T-cell (primary cell): ENCODE measurements at regions not wholly inside any gene's neighbourhood (a gene's known extent, or its start where the extent isn't known, plus 50 kb on each side); places are given as distances from the start of the nearest gene placed in this dataset.

ENCODE experiments used
- ATAC-seq, 4 experiments: fragments of 200-7000 bp in 3 of 4; fragments of 150-1000 bp in 1 of 4; cut with Tn5 transposase; replicated peaks in 1 of 4; 1 replicate in 3 of 4; 2 replicates in 1 of 4; pipeline ENCODE4 v1.10.0; 2021; ENCODE audit warnings: moderate library complexity in 3 of 4, mild to moderate bottlenecking in 2 of 4, moderate number of reproducible peaks in 1 of 4
- CTCF ChIA-PET, 2 donors: fragments of 300-600 bp; sonication (Branson Sonifier 250); formaldehyde crosslinking; loops; one replicate each; lab custom pipeline; 2022; ENCODE audit warnings: antibody characterized with exemption in 2 of 2; lab: Charles Lee
- POLR2A ChIA-PET, 2 donors: fragments of 300-600 bp; sonication (Branson Sonifier 250); formaldehyde crosslinking; loops; one replicate each; lab custom pipeline; 2022; ENCODE audit warnings: antibody characterized with exemption in 2 of 2; lab: Charles Lee
- DNase-seq, 35 experiments: peaks; one replicate each; pipeline versions ENCODE4 v3.0.0 to v3.0.0-alpha.2; 2013 to 2023
- H3K27ac ChIP-seq: one replicate; pipeline ENCODE4 v1.5.1; 2013; ENCODE audit warnings: low read length
- H3K27me3 ChIP-seq, 2 experiments: replicated peaks in 1 of 2; 1 replicate in 1 of 2; 2 replicates in 1 of 2; pipeline versions ENCODE4 v1.6.1 to v1.7.0; 2013; ENCODE audit warnings: low read length in 1 of 2, mixed read lengths in 1 of 2; ENCODE audit not compliant: control insufficient read depth in 2 of 2, insufficient read depth in 2 of 2; ENCODE audit errors: extremely low read depth in 1 of 2
- H3K36me3 ChIP-seq, 2 donors: 1 replicate in 1 of 2; 2 replicates in 1 of 2; pipeline versions ENCODE4 v1.6.1 to v1.7.0; 2013; ENCODE audit warnings: low read length in 1 of 2; ENCODE audit not compliant: control insufficient read depth in 2 of 2, insufficient read depth in 1 of 2; ENCODE audit errors: extremely low read depth in 1 of 2
- H3K4me1 ChIP-seq, 2 experiments: 1 replicate in 1 of 2; 2 replicates in 1 of 2; pipeline versions ENCODE4 v1.6.1 to v1.7.0; 2013; ENCODE audit warnings: low read length in 2 of 2, mixed read lengths in 1 of 2; ENCODE audit not compliant: insufficient read depth in 2 of 2, control insufficient read depth in 1 of 2; ENCODE audit errors: extremely low read depth in 1 of 2
- H3K4me3 ChIP-seq, 2 donors: 1 replicate in 1 of 2; 2 replicates in 1 of 2; pipeline versions ENCODE4 v1.5.1 to v1.7.0; 2013; ENCODE audit warnings: mild to moderate bottlenecking in 2 of 2, low read length in 1 of 2, moderate library complexity in 1 of 2; ENCODE audit not compliant: control insufficient read depth in 1 of 2; ENCODE audit errors: extremely low read depth in 1 of 2
- H3K9me3 ChIP-seq: 2 replicates; pipeline ENCODE4 v1.7.0; 2013
- H3K27ac Mint-ChIP-seq, 2 donors: one replicate each; pipeline ENCODE4 v1.8.0; 2020 to 2021; ENCODE audit warnings: mild to moderate bottlenecking in 2 of 2, mixed read lengths in 2 of 2
- H3K27me3 Mint-ChIP-seq, 2 donors: one replicate each; pipeline ENCODE4 v1.8.0; 2021 to 2022; ENCODE audit warnings: mixed read lengths in 2 of 2
- H3K36me3 Mint-ChIP-seq: one replicate; pipeline ENCODE4 v1.8.0; 2021; ENCODE audit warnings: mixed read lengths
- H3K4me1 Mint-ChIP-seq, 3 donors: one replicate each; pipeline ENCODE4 v1.8.0; 2020 to 2022; ENCODE audit warnings: mixed read lengths in 3 of 3, mild to moderate bottlenecking in 1 of 3
- H3K4me3 Mint-ChIP-seq, 3 donors: one replicate each; pipeline ENCODE4 v1.8.0; 2020 to 2022; ENCODE audit warnings: mild to moderate bottlenecking in 3 of 3, mixed read lengths in 3 of 3, moderate library complexity in 3 of 3
- H3K9me3 Mint-ChIP-seq, 3 donors: one replicate each; pipeline ENCODE4 v1.8.0; 2020 to 2022; ENCODE audit warnings: mixed read lengths in 3 of 3
- WGBS: methylation state at CpG from one replicate; pipeline ENCODE4 v1.1.5; 2013; ENCODE audit warnings: missing lambda C conversion rate; ENCODE audit not compliant: insufficient coverage; 5-methylcytosine and 5-hydroxymethylcytosine counted together

- H3K4me3 Mint-ChIP-seq: no peak overlapping the region
- H3K27ac Mint-ChIP-seq: no peak overlapping the region
- WGBS: 100% methylated on average over 3 of the region's 11 CpGs
- CTCF ChIA-PET: no interaction called here
- no peaks in the 10 kb centered on the region for H3K4me1 Mint-ChIP-seq
- H3K27me3 Mint-ChIP-seq: peaks cover 19 to 32% of the 10 kb centered on the region in 2 donors
- H3K4me1 ChIP-seq: no peaks in the 10 kb centered on the region
- no peaks in the 10 kb centered on the region for H3K9me3 Mint-ChIP-seq
- no peaks in the 10 kb centered on the region for H3K9me3 ChIP-seq
- H3K4me3 ChIP-seq: no peak overlapping the region
- H3K36me3 Mint-ChIP-seq: no peaks in the 10 kb centered on the region
- no peak for ATAC-seq
- peaks cover 0 to 32% of the 10 kb centered on the region in 2 experiments for H3K27me3 ChIP-seq
- no peaks in the 10 kb centered on the region for H3K36me3 ChIP-seq
- POLR2A ChIA-PET: no interaction called here
- DNase-seq: no peak
- H3K27ac ChIP-seq: no peak overlapping the region
These were observed 355.3 kb upstream of the SMIM21 start for GRCh38 chr18:75782826-75783225.

GRCh38 chr18:75782204-75782603 lies 354.7 kb upstream of the SMIM21 start:
- Mint-ChIP-seq H3K27me3 (peaks cover 17 to 34% of the 10 kb centered on the region in 2 donors), H3K36me3 (no peaks in the 10 kb centered on the region), H3K9me3 (no peaks in the 10 kb centered on the region), H3K4me3 (no peak overlapping the region), H3K27ac (no peak overlapping the region), H3K4me1 (no peaks in the 10 kb centered on the region)
- ATAC-seq: no peak
- no peak overlapping the region for H3K27ac ChIP-seq
- DNase-seq: no peak
- no peak overlapping the region for H3K4me3 ChIP-seq
- ChIA-PET CTCF (no interaction called here), POLR2A (no interaction called here)
- no peaks in the 10 kb centered on the region for H3K4me1 ChIP-seq
- no peaks in the 10 kb centered on the region for H3K9me3 ChIP-seq
- H3K27me3 ChIP-seq: peaks cover 0 to 35% of the 10 kb centered on the region in 2 experiments
- H3K36me3 ChIP-seq: no peaks in the 10 kb centered on the region
- no CpG with 5 or more reads among the region's 4 CpGs for WGBS

DNA sequence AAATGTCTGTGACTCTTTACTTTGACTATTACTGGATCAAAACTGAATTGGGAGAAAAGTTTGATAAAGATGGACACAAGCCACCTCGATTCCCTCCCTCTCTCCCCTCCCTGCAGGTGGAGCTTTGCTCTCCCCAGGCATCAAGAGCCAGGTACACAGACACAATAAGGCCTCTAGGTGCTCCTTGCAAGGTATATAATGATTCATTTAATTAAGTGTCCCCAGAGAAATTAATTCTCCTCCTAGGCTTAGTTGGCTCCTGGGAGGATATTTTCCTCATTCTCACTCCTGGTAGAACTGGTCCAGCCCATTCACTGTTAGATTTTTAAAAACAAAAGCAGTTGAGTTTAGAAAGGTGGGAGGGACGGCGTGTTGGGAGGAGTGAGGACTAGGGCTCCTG lies 352.4 kb upstream of the SMIM21 start:
- Mint-ChIP-seq H3K27me3 (peaks cover 14 to 19% of the 10 kb centered on the region in 2 donors), H3K27ac (no peak overlapping the region), H3K36me3 (no peaks in the 10 kb centered on the region), H3K4me3 (no peak overlapping the region), H3K9me3 (no peaks in the 10 kb centered on the region), H3K4me1 (no peaks in the 10 kb centered on the region)
- 58% methylated on average over 2 of the region's 3 CpGs for WGBS
- ATAC-seq (no peak), DNase-seq (no peak)
- H3K27me3 ChIP-seq: peaks cover 0 to 30% of the 10 kb centered on the region in 2 experiments
- ChIA-PET POLR2A (no interaction called here), CTCF (no interaction called here)
- H3K27ac ChIP-seq: no peak overlapping the region
- no peak overlapping the region for H3K4me3 ChIP-seq
- H3K36me3 ChIP-seq: no peaks in the 10 kb centered on the region
- H3K9me3 ChIP-seq: no peaks in the 10 kb centered on the region
- H3K4me1 ChIP-seq: no peaks in the 10 kb centered on the region

- WGBS: 60% methylated on average over 1 of the region's 4 CpGs
- no peak for DNase-seq
- no peak overlapping the region for H3K27ac Mint-ChIP-seq
- no peak overlapping the region for H3K27ac ChIP-seq
- no peaks in the 10 kb centered on the region for H3K36me3 Mint-ChIP-seq
- H3K4me1 ChIP-seq: no peaks in the 10 kb centered on the region
- CTCF ChIA-PET: no interaction called here
- no peak overlapping the region for H3K4me3 Mint-ChIP-seq
- no peaks in the 10 kb centered on the region for H3K9me3 ChIP-seq
- no peaks in the 10 kb centered on the region for H3K36me3 ChIP-seq
- no peak overlapping the region for H3K4me3 ChIP-seq
- no peaks in the 10 kb centered on the region for H3K4me1 Mint-ChIP-seq
- POLR2A ChIA-PET: no interaction called here
- peaks cover 14 to 19% of the 10 kb centered on the region in 2 donors for H3K27me3 Mint-ChIP-seq
- no peak for ATAC-seq
- H3K9me3 Mint-ChIP-seq: no peaks in the 10 kb centered on the region
- H3K27me3 ChIP-seq: peaks cover 0 to 30% of the 10 kb centered on the region in 2 experiments
These were observed 351.9 kb upstream of the SMIM21 start for GRCh38 chr18:75779450-75779849.

DNA sequence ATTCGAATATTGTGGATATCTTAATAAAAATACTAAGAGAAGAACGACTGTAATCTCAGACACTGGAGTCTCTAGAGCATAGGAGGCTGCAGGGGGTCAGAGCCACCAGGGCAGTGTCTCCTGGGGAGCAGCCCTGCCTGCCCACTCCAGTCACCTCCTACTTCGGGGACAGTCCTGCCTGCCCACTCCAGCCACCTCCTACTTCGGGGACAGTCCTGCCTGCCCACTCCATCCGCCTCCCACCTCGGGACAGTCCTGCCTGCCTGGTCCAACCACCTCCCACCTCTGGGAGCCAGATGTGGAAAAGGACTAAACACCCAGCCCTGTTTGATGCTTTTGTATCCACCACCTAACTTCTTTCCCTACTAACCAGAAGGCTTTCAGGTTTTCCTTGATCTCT lies 350.1 kb upstream of the SMIM21 start:
- no peak overlapping the region for H3K4me3 Mint-ChIP-seq
- ATAC-seq (no peak), DNase-seq (no peak)
- POLR2A ChIA-PET: no interaction called here
- no peaks in the 10 kb centered on the region for H3K4me1 Mint-ChIP-seq
- peaks cover 12 to 17% of the 10 kb centered on the region in 2 donors for H3K27me3 Mint-ChIP-seq
- H3K36me3 ChIP-seq: no peaks in the 10 kb centered on the region
- no peaks in the 10 kb centered on the region for H3K4me1 ChIP-seq
- CTCF ChIA-PET: no interaction called here
- H3K27ac Mint-ChIP-seq: no peak overlapping the region
- no peaks in the 10 kb centered on the region for H3K36me3 Mint-ChIP-seq
- H3K27ac ChIP-seq: no peak overlapping the region
- H3K9me3 ChIP-seq: no peaks in the 10 kb centered on the region
- H3K4me3 ChIP-seq: no peak overlapping the region
- WGBS: 68% methylated on average over 4 of the region's 6 CpGs
- H3K27me3 ChIP-seq: peaks cover 0 to 21% of the 10 kb centered on the region in 2 experiments
- H3K9me3 Mint-ChIP-seq: no peaks in the 10 kb centered on the region

DNA sequence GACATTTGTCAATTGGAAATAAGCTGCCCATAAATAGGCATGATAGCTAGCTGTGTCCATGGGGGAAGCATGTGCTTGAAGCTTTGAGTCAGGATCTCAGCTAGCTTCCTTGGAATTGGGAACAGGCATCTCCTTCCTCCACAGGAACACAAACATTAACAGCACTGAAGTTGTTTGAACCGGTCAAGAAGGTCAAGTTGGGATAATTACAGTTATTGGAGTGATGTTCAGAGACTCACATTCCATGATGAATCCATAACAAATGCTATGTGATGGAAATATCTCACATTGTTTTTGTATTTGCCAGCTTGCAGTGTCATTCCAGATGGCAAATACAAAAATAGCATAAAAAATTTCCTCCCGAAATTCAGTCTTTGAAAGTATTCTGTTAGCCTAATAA lies 347.6 kb upstream of the SMIM21 start:
- POLR2A ChIA-PET: no interaction called here
- Histone ChIP-seq H3K27ac (no peak overlapping the region), H3K9me3 (no peaks in the 10 kb centered on the region), H3K36me3 (no peaks in the 10 kb centered on the region), H3K4me3 (no peak overlapping the region), H3K27me3 (peaks cover 0 to 12% of the 10 kb centered on the region in 2 experiments), H3K4me1 (no peaks in the 10 kb centered on the region)
- Mint-ChIP-seq H3K9me3 (no peaks in the 10 kb centered on the region), H3K36me3 (no peaks in the 10 kb centered on the region), H3K27ac (no peak overlapping the region), H3K27me3 (peaks cover 12 to 14% of the 10 kb centered on the region in 2 donors), H3K4me1 (no peaks in the 10 kb centered on the region), H3K4me3 (no peak overlapping the region)
- DNase-seq (no peak), ATAC-seq (no peak)
- CTCF ChIA-PET: no interaction called here
- no CpG with 5 or more reads among the region's 2 CpGs for WGBS

DNA sequence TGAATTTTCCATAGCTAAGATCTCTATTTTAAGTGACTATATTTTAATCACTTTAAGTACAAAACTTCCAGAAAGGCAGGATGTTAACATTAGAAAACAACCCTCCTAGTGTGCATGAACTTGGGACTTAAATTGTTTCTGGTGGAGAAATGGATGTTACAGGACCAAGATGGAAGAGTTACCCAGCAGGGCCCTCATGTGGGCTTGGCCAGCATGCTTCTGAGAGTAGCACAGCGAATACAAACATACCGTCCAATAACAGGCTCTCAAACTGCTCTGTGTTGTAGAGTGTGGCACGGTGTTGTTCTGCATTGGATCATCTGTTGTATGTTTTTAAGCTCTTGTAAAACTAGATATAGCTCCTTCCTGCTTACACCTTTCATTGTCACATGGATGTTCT lies 346.1 kb upstream of the SMIM21 start:
- Histone ChIP-seq H3K4me3 (no peak overlapping the region), H3K9me3 (no peaks in the 10 kb centered on the region), H3K27ac (no peak overlapping the region), H3K27me3 (peaks cover 0 to 7% of the 10 kb centered on the region in 2 experiments), H3K36me3 (no peaks in the 10 kb centered on the region), H3K4me1 (no peaks in the 10 kb centered on the region)
- POLR2A ChIA-PET: no interaction called here
- H3K4me1 Mint-ChIP-seq: no peaks in the 10 kb centered on the region
- peaks cover 7 to 12% of the 10 kb centered on the region in 2 donors for H3K27me3 Mint-ChIP-seq
- H3K36me3 Mint-ChIP-seq: no peaks in the 10 kb centered on the region
- H3K4me3 Mint-ChIP-seq: no peak overlapping the region
- no peak overlapping the region for H3K27ac Mint-ChIP-seq
- DNase-seq (no peak), ATAC-seq (no peak)
- CTCF ChIA-PET: no interaction called here
- no peaks in the 10 kb centered on the region for H3K9me3 Mint-ChIP-seq
- WGBS: 80% methylated on average over 1 of the region's 3 CpGs
